OCI-LY1 (cell line): ENCODE measurements at regions not wholly inside any gene's neighbourhood (a gene's known extent, or its start where the extent isn't known, plus 50 kb on each side); places are given as distances from the start of the nearest gene placed in this dataset.

Experiments used
- EZH2 ChIP-seq: fragments of 200-600 bp; sonication (generic), shearing (Covaris generic); IDR thresholded peaks from 2 replicates; pipeline ENCODE4 v1.8.0; 2017; ENCODE audit warnings: borderline replicate concordance, mixed run types, mild to moderate bottlenecking, antibody characterized with exemption, low read length, moderate library complexity, mixed read lengths
- TF ChIP-seq, protein P1 (sequence below): fragments of 200-600 bp; sonication (generic), shearing (Covaris generic); IDR thresholded peaks from 2 replicates; pipeline ENCODE4 v1.5.1; 2017; ENCODE audit warnings: mild to moderate bottlenecking, antibody characterized with exemption, low read length, moderate library complexity, mixed read lengths

DNA sequence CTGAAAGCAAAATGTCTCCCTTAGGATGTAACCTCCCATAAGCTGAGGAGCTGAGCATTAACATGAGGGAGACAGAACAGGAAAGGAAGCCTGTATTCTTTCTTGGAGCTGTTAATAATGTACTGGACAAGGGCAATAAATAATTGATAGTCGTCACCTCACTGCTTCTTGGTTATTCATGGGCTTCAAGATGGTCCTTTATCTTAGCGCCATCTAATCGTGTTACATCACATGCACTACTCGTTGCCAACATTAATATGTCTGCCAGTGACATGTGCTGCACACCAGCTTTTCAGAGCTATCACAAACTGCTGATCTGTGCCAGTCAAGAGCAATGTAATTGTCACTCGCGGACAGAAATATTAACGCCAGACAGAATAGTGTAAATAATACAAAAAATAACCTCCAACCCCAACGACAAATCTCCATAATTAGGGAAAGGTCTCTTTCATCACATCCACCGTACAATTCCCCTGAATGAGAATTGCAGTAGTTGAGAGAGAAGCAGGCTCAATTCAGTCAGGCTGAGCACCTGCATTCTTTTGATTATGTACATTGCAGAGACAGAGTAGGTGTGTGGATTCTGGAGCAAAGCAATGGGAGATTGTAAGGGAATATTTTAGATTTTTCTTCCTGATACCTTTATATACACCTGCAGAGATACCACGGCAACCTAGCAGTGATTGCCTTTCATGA lies 267.1 kb downstream of the SPATA31D1 start:
- TF ChIP-seq, protein P1, sequence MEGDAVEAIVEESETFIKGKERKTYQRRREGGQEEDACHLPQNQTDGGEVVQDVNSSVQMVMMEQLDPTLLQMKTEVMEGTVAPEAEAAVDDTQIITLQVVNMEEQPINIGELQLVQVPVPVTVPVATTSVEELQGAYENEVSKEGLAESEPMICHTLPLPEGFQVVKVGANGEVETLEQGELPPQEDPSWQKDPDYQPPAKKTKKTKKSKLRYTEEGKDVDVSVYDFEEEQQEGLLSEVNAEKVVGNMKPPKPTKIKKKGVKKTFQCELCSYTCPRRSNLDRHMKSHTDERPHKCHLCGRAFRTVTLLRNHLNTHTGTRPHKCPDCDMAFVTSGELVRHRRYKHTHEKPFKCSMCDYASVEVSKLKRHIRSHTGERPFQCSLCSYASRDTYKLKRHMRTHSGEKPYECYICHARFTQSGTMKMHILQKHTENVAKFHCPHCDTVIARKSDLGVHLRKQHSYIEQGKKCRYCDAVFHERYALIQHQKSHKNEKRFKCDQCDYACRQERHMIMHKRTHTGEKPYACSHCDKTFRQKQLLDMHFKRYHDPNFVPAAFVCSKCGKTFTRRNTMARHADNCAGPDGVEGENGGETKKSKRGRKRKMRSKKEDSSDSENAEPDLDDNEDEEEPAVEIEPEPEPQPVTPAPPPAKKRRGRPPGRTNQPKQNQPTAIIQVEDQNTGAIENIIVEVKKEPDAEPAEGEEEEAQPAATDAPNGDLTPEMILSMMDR, result no peak
- no peak for TF ChIP-seq EZH2
